ENCODE measurements at regions not wholly inside any gene's neighbourhood (a gene's known extent, or its start where the extent isn't known, plus 50 kb on each side); places are given as distances from the start of the nearest gene placed in this dataset.

- TF ChIP-seq CTCF (conservative IDR thresholded peaks at IDR 0.05; ENCODE audit: low read depth, low read length): no peak
- TF ChIP-seq EZH2 (IDR thresholded peaks at IDR 0.05; ENCODE audit: borderline replicate concordance, low read depth, low read length, poor library complexity, severe bottlenecking): no peak
These were observed 153.3 kb upstream of the TENT5D start for GRCh38 chrX:80266979-80267378.

Data from A673 (cell line).